Stimulated activated CD4-positive, alpha-beta T cell treated with anti-CD3 and anti-CD28 coated beads, Interleukin-4, amount 100 ng/mL, for 48 hours (primary cell): ENCODE measurements at regions not wholly inside any gene's neighbourhood (a gene's known extent, or its start where the extent isn't known, plus 50 kb on each side); places are given as distances from the start of the nearest gene placed in this dataset.

Source experiments
- DNase-seq, 2 donors: peaks; one replicate each; pipeline ENCODE4 v3.0.0-alpha.2; 2020; ENCODE audit warnings: low read depth in 2 of 2

DNA sequence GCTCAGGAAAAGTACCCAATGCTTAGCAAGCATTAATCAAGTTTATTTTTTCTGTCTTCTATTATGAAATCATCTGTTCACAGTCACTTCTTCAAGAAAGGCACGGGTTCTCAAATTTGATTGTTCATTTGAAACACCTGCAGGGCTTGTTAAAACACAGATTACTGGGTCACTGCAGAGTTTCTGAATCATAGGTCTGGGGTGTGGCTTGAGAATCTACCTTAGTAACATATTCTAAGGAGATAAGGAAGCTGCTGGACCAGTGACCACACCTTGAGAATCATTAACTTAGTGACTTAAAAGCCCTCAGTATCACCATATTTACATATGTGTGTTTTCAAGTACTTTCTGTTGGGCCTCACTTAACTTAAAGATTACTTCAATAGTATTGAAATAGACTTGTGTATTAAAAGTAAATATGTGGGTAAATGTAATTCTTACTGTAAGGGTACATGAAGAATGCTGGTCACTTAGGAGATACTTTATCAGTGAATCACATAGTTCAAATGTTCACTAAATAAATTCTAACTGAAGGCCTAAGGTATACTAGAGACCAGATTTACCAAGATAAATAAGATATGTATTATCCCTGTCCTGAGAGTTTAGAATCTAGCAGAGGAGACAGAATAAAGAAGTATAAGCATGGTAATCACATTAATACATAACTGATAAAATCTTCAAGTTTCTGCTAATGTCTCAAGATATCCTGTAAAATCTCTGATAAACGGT, 1342.1 kb upstream of the C9orf72 start:
- no peak for DNase-seq

DNA sequence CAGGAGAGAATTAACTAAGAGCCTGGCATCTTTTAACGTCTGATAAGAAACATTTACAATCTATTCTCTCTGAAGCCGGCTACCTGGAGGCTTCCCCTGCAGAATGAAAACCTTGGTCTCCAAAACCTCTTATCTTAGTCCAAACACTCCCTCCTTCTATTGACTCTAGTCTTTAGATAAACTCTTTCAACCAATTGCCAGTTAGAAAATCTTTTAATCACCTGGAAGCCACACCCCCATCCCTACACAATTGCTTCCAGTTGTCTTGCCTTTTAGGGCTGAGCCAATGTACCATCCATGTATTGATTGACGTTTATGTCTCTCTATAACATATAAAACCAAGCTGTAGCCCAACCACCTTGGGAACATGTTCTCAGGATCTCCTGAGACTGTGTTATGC, 1343.1 kb upstream of the C9orf72 start:
- no peak for DNase-seq

DNA sequence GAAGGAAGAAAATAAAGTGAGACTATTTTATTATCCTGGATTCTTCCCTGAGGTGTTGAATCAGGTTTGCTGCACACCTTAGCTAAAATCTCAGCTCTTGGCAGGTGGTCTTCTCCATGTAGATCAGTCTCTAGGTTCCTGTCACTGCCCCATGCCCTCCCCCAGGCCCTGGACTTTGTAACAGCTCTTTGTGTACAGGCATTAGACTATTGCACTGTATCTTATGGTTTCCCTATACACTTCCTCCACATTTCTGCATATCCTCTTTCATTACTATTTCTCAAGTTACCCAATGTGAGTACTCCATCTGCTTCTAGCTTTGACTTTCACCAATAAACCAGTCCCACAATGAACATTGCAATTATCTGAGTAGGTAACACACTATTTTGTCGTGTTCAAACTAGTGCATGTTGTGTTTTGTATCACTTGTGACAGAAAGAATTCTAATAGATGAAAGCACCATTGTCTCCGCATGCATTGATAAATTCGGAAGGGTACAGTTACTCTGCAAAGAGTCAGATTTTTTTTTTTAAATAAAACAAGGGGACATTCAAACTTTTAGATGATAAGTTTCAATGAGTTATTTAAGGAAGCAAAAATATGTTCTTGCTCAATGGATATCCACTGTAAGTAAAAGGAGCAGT, 1348.7 kb upstream of the C9orf72 start:
- DNase-seq: no peak

DNA sequence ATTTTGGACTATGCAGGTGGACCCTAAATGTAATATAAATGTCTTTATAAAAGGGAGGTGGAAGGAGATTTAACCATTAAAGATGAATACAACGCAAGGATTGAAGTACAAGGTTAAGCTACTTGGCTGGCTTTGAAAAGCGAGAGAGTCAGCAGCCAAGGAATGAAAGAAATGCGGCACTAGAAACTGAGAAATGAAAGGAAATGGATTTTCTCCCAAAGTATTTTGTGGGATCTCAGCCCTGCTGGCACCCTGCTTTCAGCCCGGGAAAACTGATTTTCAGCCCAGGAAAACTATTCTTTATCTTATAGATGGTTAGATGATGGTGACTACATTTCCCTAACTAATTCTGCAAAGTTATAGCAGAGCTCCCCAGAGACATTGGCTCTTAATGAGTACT, 1349.6 kb upstream of the C9orf72 start:
- DNase-seq: no peak

DNA sequence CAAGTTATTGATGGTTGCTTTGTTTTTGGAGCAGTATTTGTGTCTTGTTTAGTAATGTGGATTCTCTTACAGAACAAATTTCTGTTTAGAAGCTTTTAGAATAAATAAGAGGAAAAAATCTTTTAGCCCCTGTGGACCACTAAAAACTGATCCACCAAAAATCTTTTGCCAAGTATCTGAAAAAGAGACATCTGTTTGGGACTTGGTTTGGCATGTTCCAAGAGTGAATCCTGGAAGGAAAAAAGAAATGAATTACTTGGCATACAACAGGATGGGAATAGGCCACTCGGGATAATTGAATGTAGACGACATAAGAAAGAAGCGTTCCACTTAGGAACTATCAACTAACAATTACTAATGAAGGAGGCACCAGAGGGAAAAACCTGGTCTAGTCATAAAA, 1350.1 kb upstream of the C9orf72 start:
- no peak for DNase-seq

DNA sequence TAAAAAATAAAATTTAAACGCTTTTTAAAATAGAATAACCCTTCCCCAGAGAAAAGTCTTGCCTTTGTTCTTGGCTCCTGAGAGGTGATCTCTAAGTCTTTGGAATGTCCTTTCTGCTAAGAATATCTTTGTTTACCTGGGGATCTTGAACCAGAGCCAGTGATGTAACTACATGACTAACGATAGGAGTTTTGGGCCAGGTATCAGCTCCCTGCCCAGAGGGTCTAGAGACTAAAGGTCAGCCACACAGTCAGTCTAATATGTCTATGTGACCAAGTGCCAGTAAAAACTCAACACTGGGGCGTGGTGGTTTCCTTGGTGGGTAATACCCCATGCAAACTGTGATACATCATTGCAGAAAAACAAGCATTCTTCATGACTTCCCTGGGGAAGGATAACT, 1351.9 kb upstream of the C9orf72 start:
- DNase-seq: no peak

DNA sequence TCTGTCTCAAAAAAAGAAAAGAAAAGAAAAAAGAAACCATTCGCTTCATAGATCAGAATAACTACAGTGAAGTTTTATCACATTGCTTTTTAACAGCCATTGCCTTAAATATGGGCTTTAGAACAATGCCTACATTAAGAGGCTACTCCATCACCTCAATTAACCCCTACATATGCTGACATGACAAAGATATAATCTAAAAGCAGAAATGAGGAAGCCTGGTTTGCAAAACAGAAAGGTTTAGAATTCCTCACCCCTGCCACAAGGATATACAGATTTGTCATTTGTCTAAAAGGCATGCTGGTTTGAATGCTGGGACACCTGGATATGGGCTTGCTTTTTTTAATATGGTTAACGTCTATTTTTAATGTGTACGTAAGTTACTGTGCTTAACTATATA, 1353.0 kb upstream of the C9orf72 start:
- DNase-seq: no peak

DNA sequence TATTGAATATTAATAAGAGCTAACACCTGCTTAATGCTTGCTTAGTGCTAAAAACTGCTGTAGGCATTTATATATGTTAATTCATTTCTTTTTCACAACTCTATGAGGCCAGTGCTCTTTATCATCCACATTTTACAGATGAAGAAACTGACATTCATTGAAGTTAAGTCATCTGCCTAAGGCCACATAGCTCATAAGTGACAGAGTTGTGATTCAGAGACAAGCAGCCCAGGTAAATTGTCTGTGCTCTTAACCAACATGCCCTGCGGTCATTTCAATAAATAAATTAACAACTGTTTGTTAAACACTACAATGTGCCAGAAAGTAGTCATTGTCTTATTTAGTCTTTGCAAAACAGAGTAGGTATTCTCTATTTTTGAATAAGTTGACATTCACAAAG, 1354.4 kb upstream of the C9orf72 start:
- DNase-seq: no peak

DNA sequence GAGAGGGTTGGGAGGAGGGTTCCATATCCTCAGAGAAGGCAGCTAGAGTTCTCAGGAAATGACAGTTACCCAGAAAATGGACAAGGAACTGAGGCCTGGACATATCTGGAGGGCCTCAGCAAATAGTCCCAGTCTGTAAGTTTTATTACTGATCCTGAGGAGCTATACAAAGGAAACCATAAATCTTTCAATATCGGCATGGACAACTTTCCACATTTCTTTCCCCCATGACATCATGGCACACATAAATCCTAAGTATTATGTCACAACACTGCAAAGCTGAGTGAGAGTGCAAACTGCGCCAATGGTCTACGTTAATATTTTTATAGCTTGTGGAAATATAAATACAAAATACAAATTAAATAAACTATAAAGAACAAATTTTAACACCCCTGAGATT, 1356.2 kb upstream of the C9orf72 start:
- no peak for DNase-seq

DNA sequence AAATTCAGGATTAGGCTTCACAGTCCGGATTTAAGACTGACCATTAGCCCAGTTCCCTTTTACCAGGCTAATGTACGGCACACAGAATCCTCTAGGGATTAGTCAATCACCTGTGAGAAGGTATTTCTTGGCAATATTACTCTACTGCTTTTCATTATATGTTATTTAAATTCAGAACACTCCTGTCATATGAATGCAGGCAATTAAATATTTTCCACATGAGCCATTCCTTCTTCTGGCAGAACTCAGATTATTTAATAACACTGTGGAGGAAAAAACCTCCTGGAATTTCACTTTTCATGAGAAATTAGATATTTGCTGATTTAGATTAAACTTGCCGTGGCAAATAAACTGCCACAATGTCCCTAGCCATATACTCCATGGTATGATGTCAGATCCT, 1357.5 kb upstream of the C9orf72 start:
- no peak for DNase-seq

DNA sequence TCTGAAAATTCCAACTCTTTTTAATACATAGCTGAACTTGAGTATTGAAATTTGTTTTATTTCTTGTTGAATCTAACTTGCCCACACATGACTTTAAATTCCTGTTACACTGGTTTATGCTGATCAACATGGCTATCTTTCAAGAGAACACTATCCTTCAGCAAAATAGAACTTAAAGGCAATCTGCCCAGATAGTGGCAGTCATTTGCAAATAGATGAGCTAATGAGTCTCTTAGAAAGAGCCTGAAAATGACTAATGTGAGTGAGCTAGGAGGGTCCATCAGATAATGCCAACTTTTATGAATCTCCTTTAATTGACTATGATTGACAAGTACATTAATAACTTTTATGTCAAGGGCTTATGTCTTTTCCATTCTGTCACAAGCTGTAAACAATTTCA, 1360.8 kb upstream of the C9orf72 start:
- no peak for DNase-seq

DNA sequence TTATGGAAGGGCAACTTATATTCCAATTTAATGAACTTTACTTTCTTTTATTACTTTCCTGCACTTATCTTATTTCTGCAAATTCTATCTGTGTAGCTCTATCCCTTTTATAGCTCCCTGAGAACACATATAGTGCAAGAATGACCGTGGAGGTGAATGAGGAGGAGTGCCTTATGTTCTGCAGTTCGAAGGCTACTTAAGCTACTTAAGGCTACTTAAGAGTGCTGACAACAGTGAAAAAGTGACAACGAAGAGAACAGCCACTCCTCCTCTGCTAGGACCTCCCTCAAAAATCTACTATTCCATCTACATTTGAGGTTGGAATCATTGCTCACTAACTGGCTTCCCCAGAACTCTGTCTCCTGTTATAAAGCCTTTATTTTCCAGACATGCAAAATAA, 1365.7 kb upstream of the C9orf72 start:
- no peak for DNase-seq

DNA sequence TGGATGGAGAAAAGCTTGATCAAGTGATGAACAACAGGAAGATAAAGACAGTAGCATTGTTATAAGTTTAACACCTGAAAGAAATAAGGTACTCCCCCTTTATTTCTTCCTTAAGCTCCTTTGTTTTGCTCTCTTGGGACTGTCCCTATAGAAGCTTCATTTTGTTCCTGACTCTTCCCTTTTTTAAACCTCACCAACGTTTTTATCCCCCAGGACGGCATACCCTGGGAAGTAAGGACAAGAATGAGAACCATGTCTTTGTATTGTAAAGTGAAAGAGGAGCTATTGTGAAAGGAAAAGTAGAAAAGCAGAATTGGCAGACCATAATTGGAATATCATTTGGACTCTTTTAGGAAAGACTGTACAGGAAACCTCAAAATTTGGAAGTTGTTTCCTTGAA, 1368.6 kb upstream of the C9orf72 start:
- DNase-seq: no peak

DNA sequence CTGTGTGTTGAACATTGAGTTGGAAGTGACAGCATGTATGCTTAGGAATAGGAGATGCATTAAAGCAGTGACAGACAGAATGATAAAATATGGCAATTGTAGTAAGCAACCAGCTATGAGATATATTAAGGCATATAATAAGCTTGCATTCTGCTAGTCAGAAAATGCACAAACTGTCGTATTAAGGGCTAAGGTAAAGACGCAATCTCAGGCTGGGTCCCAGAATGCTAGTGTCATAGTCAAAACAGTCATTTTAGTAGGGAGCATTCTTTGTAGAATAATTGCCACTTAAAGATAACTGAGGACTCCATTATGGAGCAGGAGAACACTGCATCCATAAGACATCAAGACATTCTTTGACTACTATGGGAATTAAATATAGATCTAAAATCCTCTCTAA, 1369.7 kb upstream of the C9orf72 start:
- no peak for DNase-seq

DNA sequence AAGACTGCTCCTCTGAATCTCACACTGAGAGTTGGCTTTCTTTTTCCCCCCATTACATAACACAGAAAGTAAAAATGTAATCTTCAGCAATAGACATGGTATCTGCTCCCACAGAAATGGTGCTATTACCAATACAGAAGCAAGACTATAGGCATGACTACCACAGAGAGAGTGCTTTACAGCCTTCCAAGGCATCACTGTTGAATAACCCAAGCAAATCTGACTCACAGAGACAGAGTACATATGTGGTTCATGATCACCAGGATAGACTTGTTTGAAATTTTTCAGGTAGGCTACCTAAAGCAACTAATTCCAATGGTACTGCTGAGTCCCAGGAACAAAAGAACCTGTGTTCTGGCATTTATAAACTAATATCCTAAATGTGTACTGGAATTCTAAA, 1373.4 kb upstream of the C9orf72 start:
- no peak for DNase-seq

DNA sequence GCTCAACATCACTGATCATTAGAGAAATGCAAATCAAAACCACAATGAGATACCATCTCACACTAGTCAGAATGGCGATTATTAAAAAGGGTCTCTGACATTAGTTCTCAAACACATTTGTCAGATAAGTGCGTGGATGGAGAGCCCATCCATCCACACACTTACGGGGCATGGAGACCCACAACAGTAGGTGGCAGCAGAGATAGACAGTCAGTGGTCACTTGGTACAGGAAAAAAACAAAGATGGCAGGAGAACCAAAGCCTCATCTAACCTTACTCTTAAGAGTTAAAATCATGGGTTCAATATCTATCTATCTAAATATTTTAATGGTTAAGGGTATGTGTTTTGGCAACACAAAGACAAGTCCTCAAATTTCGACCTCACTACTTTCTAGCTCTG, 1378.7 kb upstream of the C9orf72 start:
- DNase-seq: no peak

DNA sequence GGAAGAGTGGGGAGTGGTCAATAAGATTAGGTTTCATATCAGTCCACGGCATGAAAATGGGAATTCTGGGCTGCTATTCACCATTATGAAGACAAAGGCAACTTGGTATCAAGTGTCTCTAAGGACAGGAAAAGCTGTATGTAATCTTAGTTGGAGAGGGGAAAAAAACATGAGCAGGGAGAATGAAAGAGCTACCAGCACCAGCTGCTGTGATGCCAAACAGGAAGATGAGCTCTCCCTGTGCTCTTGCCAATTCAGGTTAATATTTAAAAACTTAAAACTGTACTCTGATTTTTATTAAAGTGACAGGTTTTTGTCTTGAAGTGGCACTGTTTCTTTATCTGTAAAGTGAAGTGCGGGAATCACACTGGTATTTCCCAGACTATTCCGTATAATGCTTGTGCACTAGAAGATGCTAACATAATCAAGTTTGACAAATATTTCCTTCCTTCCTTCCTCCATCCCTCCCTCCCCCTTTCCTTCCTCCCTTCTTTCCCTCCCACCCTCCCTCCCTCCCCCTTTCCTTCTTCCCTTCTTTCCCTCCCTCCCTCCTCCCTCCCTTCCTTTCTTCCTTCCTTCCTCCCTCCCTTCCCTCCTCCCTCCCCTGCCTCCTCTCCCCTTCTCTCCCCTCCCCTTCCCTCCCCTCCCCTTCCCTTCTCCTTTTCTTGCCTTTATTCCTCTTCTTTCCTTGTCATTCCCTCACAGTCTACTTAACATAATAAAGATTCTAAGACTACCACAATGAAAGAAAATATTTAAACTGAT, 1383.0 kb upstream of the C9orf72 start:
- no peak for DNase-seq

DNA sequence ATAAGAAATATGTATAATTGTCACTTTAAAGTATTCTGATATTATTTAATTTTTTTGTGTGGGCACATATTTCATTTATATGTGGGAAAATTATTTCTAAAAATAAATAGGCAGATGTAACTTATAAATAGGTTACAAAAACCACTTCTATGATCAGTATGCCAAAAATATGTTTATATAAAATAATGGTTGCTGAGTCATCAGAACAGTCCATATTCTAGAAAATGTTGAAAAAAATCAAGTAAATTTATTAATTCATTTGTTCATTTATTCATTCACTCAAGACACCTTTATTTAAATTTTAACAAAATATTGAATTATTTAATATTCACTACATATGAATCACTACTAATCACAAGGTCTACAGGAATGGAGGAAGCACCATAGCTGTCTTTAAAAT, 1387.3 kb upstream of the C9orf72 start:
- no peak for DNase-seq

DNA sequence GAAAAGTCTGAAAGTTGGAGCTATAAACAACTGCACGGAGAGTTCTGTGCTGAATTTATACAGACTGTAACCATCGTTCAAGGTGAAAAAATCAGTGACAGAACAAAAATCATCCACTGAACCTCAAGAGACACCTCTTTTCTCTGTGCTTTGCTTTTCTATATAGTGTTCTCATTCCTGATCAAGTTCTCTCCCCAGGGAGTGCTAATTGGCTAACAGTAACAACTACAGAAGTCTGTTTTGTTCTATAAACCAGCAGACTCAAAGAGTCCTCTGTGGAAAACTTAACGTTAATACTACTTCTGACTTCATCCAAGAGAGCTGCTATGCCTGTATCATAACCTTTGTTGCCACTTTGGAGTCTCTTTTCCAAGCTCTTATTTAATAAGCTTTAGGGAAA, 1388.3 kb upstream of the C9orf72 start:
- no peak for DNase-seq

DNA sequence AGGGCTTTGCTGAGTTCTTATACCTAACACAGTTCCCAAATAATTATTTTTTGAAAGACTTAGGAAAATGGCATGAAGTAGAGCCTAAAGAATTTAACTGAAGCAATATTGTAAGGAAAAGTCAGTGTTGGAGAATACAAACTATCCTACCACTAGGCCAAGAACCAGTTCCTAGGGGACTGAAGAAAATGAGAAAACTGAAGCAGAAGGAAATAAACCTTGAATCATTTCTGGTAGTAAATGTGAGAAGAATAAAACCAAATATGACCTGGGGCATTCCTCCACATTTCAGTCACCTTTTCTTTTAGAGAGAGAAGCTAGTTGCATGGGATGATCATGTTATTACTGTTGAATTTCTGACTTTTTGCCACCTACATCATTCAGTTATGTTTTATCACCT, 1393.9 kb upstream of the C9orf72 start:
- DNase-seq: no peak

DNA sequence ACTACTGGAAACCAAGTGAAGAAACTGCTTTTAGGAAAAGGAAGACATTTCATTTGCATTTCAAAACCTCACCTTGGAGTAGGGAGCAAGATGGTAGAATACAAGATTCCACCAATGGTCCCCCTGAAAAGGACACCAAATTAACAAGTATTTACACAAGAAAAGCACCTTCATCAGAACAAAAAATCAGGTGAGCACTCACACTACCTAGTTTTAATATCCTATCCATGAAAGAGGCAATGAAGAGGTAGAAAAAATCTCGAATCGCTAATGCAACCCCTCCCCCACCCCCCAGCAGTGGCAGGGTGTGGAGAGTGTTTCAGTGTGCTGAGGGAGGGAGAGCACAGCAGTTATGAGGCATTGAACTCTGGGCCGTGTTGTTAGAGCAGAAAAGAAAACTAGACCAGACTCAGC, 1397.0 kb upstream of the C9orf72 start:
- no peak for DNase-seq

DNA sequence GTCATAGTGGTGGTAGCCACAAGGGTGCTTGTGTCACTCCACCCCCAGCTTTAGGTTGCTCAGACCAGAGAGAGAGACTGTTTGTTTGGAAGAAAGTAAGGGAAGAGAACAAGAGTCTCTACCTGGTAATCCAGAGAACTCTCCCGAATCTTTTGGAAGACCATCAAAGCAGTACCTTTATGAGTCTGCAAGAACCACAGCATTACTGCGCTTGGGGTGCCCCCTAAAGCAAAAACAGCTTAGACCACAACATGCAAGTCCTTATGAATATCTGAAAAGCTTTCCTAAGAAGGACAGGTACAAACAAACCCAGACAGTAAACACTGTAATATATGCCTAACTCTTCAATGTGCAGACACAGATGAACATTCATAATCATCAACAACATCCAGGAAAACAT, 1398.6 kb upstream of the C9orf72 start:
- no peak for DNase-seq

DNA sequence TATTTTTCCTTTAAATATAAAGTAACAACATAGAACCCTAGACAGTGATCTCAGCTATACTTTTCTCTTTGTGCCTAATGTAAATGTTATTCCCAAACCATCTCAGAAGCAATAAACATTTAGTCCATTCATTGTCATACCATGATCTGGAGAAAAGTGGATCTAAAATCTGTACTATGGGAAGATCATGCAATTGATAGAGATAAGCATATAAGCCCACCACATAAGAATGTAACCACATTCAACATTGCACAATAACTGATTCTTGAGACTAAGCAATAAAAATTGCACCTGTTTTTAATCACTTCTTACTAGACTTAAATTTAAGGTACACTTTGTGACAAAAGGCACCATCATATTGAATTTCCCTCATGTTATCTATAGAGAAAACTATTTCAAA, 1403.0 kb upstream of the C9orf72 start:
- no peak for DNase-seq
